Ishikawa (cell line): ENCODE measurements at regions not wholly inside any gene's neighbourhood (a gene's known extent, or its start where the extent isn't known, plus 50 kb on each side); places are given as distances from the start of the nearest gene placed in this dataset.

Source experiments
- RAD21 ChIP-seq: IDR thresholded peaks from 2 replicates; pipeline ENCODE4 v1.6.1; 2012; ENCODE audit warnings: low read depth
- TF ChIP-seq, protein P1 (sequence below): IDR thresholded peaks from 2 replicates; pipeline ENCODE4 v1.6.1; 2012; ENCODE audit warnings: low read depth, mild to moderate bottlenecking
- TF ChIP-seq, protein P2 (sequence below): IDR thresholded peaks from 2 replicates; pipeline ENCODE4 v1.6.1; 2012

DNA sequence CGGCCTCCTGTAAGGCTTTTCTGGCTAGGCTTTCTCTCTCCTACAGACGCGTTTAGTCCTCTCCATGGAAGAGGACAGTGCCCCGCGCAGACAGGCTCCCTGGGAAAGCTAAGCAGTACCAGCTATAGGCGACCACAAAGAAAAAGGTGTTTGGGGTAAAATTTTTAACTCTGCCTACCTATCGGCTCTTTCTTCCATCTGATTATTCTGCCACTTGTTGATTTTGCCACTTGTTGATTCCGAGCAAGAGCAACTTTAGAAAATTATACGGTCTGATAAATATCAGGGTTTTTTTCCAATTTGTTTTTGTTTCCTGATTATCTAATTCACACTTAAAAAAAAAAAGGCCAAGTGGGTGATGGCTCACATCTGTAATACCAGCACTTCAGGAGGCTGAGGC, 1600.5 kb upstream of the TENM3 start:
- TF ChIP-seq RAD21: no peak
- TF ChIP-seq, protein P1, sequence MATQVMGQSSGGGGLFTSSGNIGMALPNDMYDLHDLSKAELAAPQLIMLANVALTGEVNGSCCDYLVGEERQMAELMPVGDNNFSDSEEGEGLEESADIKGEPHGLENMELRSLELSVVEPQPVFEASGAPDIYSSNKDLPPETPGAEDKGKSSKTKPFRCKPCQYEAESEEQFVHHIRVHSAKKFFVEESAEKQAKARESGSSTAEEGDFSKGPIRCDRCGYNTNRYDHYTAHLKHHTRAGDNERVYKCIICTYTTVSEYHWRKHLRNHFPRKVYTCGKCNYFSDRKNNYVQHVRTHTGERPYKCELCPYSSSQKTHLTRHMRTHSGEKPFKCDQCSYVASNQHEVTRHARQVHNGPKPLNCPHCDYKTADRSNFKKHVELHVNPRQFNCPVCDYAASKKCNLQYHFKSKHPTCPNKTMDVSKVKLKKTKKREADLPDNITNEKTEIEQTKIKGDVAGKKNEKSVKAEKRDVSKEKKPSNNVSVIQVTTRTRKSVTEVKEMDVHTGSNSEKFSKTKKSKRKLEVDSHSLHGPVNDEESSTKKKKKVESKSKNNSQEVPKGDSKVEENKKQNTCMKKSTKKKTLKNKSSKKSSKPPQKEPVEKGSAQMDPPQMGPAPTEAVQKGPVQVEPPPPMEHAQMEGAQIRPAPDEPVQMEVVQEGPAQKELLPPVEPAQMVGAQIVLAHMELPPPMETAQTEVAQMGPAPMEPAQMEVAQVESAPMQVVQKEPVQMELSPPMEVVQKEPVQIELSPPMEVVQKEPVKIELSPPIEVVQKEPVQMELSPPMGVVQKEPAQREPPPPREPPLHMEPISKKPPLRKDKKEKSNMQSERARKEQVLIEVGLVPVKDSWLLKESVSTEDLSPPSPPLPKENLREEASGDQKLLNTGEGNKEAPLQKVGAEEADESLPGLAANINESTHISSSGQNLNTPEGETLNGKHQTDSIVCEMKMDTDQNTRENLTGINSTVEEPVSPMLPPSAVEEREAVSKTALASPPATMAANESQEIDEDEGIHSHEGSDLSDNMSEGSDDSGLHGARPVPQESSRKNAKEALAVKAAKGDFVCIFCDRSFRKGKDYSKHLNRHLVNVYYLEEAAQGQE: no peak
- TF ChIP-seq, protein P2, sequence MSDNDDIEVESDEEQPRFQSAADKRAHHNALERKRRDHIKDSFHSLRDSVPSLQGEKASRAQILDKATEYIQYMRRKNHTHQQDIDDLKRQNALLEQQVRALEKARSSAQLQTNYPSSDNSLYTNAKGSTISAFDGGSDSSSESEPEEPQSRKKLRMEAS: no peak
